SK-N-SH treated with all-trans-retinoic acid at 6 μM for 48 hours (cell line): ENCODE measurements at regions not wholly inside any gene's neighbourhood (a gene's known extent, or its start where the extent isn't known, plus 50 kb on each side); places are given as distances from the start of the nearest gene placed in this dataset.

Experiments
- BACH2 ChIP-seq: fragments of 250-450 bp; sonication (Bioruptor Pico); IDR thresholded peaks from 2 replicates; pipeline ENCODE4 v1.9.0; 2021; ENCODE audit warnings: mild to moderate bottlenecking, borderline replicate concordance
- PPARA ChIP-seq: fragments of 250-450 bp; sonication (Bioruptor Pico); IDR thresholded peaks from 2 replicates; pipeline ENCODE4 v1.5.0; 2020; ENCODE audit warnings: mild to moderate bottlenecking, borderline replicate concordance

GRCh38 chr5:57581772-57582171 is 99.2 kb upstream of the ACTBL2 start:
- TF ChIP-seq BACH2 (CRISPR knock-in tag) (no peak), PPARA (CRISPR knock-in tag) (no peak)
